GM19351 (cell line): ENCODE measurements at regions not wholly inside any gene's neighbourhood (a gene's known extent, or its start where the extent isn't known, plus 50 kb on each side); places are given as distances from the start of the nearest gene placed in this dataset.

ENCODE experiments used
- ATAC-seq: cut with Tn5 transposase; IDR thresholded peaks from one replicate; pipeline ENCODE4 v1.9.1; 2021; ENCODE audit warnings: mild to moderate bottlenecking, moderate library complexity; ENCODE audit not compliant: unreplicated experiment

DNA sequence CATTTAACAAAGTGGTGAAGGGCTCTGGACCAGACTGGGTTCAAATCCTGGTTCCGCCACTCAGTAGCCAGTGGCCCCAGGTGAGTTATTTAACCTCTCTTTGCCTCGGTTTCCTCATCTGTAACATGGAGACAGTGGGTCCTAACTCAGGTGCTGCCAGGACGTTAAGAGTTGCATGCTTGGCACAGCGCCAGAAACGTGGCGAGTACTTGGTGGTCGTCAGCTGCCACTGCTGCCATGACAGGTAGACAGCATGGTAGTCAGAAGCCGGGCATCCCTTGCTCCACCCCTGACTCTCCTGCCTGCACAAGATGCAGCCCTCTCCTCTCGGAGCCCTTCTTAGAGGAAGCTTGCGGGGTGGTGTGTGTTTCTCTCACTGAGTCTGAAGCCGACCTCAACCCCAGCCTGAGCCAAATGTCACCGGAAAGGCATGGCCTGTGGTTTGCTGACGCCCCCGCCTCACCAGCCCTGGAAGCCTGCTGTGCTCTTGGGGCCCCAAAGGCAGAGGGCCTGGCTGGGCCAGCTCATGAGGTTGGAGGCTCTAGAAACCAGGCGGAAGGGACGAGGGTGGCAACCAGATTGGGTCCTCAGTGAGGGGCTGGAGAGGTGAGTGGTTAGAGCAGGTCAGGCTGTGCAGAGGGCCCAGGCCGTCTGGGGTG is 160.8 kb upstream of the TLE3 start:
- ATAC-seq: no peak

GRCh38 chr15:70257573-70258248 is 160.0 kb upstream of the TLE3 start:
- ATAC-seq: no peak

- no peak for ATAC-seq
Measured at GRCh38 chr15:70257047-70257446, 159.3 kb upstream of the TLE3 start.

DNA sequence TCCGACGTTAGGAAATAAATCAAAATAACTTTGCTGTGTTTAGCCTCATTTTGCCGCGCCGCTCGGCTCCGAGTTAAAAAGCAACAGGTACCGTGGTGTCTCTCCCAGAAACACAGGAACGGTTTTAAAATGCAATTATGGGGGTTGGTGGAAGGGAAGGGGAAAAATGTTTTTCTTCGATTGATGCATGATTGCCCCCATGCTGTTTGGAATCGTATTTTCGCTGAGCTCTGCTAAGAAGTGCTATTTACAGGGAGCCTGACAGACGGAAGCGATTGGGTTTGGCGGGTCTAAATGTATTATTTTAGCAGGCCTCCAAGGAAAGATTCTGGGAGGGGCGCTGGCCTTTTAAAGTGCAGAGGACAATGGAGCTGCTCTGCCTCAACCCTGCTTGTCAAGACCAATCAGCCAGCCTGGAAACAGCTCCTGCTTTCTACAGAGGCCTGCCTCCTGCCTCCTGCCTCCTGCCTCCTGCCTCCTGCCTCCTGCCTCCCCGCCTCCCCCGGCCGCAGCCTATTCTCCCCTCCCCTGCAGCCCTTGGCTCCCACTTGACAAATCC is 156.7 kb upstream of the TLE3 start:
- no peak for ATAC-seq

DNA sequence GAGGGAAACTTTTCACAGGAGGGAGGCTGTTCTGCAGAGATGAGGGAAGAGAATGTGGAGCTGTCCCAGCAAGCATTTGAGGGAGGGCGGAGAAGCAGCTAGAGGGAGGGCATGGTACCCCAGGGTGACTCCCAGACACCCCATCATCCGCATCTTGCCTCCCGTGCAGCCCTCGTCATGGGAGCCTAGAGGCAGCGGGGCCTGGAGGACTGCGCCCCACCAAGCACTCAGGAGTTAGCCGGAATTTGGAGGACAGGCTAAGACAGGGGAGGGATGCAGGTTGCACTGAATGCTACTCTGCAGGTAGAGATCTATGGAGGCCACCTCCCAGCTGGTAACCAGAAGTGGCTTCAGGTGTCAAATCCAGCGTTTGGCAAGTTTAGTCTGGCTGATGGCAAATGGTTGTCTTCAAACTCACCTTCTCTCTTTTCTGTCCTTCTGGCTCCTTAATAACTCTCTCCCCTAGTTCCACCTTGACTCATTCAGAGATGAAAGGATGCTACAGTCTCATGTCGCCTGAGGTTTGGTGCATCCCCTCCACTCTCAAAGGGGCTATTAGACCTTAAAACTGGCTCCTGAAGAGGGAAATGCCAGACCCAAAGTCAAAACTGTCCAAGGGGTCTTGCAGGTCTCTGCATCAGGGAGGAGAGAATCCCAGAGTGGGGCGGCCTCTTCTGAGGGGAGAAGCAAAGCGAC is 155.9 kb upstream of the TLE3 start:
- no peak for ATAC-seq

DNA sequence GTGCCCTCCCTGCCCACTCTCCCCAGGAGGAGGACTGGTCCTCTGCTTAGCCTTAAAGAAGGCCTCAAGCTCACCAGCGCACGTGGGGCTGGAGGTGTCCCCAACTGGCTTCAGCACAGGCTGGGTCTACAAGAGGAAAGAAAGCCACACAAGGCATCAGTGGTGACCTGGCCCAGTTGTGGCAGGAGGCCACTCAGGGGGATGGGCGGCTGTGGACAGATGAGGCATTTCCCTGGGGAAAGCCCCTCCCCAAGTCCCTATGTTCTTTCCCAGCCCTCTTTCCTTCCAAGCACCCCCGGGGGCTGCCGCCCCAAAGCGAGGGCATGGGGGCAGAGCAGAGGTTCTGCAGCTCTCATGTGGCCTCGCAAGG is 155.2 kb upstream of the TLE3 start:
- ATAC-seq: no peak

DNA sequence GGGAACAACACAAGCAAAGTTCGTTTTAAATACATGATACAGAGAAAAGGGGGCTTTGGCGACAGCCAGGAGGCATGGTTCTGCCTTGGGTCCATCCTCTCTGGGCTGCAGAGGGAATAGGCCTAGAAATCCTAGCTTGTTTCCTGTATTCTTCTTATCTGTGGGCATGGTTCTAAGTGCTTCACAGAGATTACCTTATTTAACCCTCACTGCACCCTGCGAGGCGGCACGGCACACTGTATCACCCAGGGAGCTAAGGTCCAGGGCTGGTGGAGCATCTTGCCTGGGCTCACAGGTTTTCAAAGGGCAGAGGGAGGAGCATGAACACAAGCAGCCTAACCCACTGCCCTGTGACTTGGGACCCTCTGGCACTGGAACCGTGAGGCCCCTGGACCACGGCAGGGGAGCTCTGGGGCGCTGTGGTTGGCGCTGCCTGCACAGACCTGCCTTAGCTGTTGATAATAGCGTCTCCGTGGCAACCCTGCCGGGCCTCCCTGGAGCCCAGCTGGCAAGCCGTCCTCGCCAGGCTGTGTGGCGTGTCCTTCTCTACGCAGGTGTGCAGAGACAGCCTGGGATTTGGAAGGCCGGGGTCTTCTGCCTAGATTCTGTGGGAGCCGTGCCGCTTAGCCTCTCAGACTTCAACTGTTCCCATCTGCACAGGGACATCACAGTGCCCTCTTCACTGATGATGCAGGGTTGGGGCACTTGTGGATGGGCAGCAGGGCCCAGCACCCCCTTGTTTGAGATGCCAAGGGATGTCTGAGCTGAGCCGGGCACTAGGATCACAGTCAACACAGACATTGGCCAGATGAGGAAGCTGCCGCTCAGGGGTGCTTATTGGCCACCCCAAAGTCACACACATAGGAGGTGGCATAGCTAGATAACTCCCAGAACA is 154.6 kb upstream of the TLE3 start:
- no peak for ATAC-seq

GRCh38 chr15:70251246-70251990 is 153.7 kb upstream of the TLE3 start:
- ATAC-seq: no peak

DNA sequence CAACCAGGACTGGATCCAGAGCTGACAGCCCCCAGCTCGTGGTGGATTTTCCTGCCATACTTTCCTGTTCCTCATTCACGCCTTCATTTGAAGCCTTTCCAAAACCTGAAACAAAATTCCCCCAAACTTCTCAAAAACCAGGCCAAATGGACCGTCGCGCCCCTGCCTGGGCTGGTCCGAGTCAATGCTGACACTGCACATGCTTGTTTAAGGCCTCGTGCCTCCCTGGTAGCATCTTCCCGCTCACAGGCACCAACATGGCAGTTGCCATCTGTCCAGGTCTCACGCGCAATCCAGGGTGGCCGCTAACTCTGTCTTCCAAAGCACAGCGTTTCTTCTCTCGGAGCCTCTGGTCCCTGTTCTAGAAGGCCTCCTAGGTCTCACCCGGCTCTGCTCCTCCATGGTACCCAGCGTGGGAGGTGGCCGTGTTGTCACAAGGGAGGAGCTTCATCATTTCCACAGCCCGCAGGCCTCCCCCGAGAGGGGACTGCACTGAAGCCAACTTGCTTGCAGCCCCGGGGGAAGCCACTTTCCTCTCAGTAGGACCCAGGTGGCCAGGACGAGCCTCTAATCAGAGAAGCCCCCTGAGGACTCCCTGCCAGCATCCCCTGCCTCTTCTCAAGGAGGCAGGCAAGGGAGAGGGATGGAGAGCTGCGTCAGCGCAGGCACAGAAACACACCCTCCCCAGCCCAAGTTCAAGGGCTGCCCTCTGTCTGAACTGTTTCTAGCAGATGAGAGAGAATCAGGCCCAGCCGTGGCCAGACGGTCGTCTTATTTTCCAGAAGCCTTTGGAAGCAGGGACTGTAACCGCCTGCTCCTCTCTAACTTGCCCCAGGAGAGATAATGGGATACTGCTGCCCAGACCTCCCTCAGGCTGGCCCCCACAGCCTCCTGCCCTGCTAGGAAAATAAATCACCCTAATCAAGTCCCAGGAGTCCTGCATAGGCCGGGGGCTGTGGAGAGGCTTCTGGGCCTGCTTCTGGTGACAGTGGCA is 152.8 kb upstream of the TLE3 start:
- no peak for ATAC-seq

DNA sequence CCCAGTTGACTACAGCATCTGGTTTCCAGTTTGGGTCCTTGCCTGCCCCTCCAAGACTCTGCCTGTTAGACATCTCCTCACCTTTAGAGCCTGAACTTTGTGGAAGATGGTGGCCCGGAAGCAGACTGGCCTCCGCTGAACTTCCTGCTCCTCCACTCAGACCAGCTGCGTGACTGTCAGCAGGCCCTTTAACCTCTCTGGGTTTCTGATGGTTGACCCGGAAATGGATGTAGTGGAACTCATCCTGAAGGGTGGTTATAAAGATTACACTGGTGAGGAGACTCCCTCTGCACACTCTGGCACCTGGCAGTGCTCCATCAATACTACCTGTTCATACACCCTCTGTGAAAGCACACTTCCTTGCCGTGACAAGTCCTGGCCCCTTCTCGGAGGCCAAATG is 151.9 kb upstream of the TLE3 start:
- ATAC-seq: no peak

GRCh38 chr15:70248116-70249025 is 150.7 kb upstream of the TLE3 start:
- ATAC-seq: no peak

DNA sequence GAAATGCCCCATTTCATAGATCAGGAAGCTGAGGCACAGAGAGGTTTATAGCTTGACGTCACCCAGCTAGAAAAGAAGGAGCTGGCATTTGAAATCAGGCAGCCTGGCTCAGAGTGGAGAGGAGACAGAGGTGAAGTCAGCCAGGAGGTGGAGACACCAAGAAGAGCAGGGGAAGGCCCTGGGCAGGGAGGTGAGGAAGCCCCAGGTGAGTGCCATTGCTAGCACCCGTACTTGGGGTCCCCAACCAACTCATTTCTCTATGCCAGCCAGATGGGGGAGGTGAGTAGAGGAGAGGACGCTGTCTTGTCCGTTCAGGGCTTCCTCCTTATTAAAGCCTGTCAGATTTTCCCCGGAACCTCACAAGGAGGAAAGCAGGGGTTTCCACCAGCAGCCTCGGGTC is 149.6 kb upstream of the TLE3 start:
- no peak for ATAC-seq

DNA sequence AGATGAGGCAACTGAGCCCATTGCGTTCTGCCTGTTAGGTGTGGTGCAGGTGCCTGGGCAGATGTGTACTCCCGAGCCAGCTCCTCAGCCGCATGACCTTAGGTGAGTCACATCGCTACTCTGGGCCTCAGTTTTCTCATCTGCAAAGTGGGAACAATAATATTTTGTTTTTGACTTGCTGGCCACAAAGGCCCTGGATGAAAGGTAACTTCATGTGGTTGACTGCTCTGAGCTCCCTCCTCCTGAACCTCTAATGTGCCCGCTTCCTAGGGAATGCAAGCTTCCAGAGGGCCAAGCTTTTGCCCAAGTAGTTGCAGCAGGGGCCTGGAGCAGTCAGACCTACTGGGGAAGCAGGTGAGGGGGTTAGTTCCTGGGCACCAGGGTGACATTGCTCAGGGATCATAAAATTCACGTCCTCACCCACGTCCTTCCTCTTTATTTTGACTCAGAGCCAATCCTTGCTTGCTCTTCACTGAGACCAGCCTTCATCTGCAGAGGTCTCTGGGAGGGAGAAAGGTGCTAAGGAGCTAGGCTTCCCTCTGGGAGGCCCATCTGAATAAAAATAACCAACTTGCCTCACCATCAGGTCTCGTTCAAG is 149.0 kb upstream of the TLE3 start:
- ATAC-seq: no peak

DNA sequence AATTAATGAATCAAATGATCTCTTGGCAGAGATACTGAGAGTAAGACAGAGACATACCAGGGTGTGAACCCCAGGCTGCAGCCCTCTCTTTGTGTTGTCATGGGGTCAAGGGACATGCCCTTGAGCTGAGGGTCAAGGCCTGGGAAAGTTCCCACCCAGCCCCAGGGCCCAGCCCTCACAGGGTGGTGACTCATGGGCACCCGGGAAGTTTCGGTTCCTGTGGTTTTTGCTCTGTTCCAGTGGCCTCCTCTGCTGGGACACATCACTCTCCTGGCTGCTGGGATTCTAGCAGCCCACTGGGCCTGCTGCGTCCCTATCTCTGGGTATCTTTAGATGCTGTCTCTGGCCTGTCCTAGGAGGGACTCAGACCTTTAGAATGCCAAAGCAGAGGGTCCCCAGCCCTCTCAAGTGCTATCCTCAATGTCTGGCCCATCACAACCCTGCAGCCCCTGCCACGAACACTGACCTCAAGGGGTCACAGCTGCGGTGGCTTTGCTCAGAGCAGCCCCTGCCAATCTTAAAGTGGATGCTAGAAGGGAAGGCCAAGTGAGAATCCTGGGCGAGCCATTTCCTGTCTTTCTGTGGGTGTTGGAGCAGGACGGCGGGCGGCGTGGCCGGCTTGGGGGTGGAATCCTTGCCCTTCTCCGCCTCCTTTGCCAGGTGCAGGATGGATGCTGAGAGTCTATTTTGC is 148.4 kb upstream of the TLE3 start:
- ATAC-seq: no peak

DNA sequence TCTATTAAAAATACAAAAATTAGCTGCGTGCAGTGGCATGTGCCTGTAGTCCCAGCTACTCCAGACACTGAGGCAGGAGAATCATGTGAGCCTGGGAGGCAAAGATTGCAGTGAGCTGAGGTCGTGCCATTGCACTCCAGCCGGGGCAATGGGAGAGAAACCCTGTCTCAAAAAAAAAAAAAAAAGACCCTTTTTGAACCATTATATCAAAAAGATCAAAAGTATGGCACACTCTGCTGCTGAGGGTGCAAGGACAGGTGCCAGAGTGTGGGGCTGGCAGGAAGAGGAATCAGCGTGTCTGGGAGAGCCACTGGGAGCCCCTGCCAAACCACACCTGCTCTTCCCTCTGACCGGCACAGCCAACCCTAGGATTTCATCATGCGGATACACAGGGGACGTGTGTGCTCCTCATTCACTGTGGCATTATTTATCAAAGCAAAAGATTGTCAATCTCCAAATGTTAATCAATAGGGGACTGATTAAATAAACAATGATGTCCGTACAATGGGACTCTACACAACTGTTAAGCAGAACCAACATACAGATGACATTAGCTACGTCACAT is 147.3 kb upstream of the TLE3 start:
- ATAC-seq: no peak

- no peak for ATAC-seq
Measured at GRCh38 chr15:70243686-70244540, 146.2 kb upstream of the TLE3 start.
